ENCODE measurements at regions not wholly inside any gene's neighbourhood (a gene's known extent, or its start where the extent isn't known, plus 50 kb on each side); places are given as distances from the start of the nearest gene placed in this dataset.

DNA sequence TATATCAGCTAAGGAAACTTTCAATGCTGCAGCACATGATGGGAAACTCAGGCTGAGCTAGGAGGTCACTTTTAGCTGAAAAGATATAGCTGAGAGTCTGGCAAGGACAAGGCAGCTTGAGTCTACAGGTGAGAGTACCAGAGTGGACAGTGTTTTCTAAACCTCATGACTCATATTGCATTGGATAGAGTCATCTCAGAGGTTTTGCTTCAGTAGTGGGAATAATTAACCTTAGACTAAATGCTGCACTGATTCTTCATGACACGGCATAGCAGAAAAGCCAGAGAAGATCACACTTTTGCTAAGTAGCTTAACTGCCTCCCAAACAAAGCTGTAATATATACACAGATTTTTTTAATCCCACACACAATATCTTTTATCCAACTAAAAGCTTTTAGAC, 865.0 kb upstream of the CDH2 start:
- Histone ChIP-seq H3K36me3 (no peaks in the 10 kb centered on the region), H3K27ac (no peak overlapping the region), H3K4me3 (no peak overlapping the region), H3K9me3 (ENCODE audit: low read depth) (no peaks in the 10 kb centered on the region), H3K4me1 (ENCODE audit: low read depth) (no peaks in the 10 kb centered on the region), H3K27me3 (no peaks in the 10 kb centered on the region)
- DNase-seq (ENCODE audit: low read depth in 1 of 2, low spot score in 1 of 2), result no peak
- TF ChIP-seq CTCF (IDR thresholded peaks at IDR 0.05; ENCODE audit: low read depth, low read length), result no peak

- no peak for TF ChIP-seq CTCF (IDR thresholded peaks at IDR 0.05; ENCODE audit: low read depth, low read length)
- no peaks in the 10 kb centered on the region for H3K9me3 ChIP-seq (ENCODE audit: low read depth)
- peak in 1 of 2 donors; percentile 28 for DNase-seq (ENCODE audit: low read depth in 1 of 2, low spot score in 1 of 2)
Measured at GRCh38 chr18:29034113-29034856, 857.4 kb upstream of the CDH2 start.

DNA sequence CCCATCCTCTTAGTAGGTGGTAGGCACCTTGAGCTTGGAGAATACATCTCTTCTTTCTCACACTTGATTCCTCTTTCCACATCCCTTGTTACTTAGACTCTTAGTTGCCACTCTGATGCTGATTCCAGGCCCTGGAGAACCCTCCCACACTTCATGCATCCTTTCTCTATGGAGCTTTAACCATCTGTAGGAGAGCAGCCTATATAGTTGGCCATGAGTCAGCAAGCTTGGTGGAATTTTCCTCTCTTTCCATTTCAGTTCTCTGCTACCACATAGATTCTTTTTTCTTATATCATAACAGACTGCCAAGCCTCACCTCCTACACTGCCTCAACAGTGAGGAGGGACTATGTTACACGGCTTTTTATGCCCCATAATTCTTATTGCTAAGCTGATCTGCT, 851.6 kb upstream of the CDH2 start:
- Histone ChIP-seq H3K27me3 (no peaks in the 10 kb centered on the region), H3K9me3 (ENCODE audit: low read depth) (no peaks in the 10 kb centered on the region), H3K4me3 (no peak overlapping the region), H3K27ac (no peak overlapping the region), H3K4me1 (ENCODE audit: low read depth) (no peaks in the 10 kb centered on the region), H3K36me3 (no peaks in the 10 kb centered on the region)
- DNase-seq (ENCODE audit: low read depth in 1 of 2, low spot score in 1 of 2), result no peak
- no peak for TF ChIP-seq CTCF (IDR thresholded peaks at IDR 0.05; ENCODE audit: low read depth, low read length)

More at GRCh38 chr18:29034113-29034856, 857.4 kb upstream of the CDH2 start:
- Histone ChIP-seq H3K36me3 (no peaks in the 10 kb centered on the region), H3K4me1 (ENCODE audit: low read depth) (no peaks in the 10 kb centered on the region), H3K4me3 (no peak overlapping the region), H3K27ac (no peak overlapping the region), H3K27me3 (no peaks in the 10 kb centered on the region)

DNA sequence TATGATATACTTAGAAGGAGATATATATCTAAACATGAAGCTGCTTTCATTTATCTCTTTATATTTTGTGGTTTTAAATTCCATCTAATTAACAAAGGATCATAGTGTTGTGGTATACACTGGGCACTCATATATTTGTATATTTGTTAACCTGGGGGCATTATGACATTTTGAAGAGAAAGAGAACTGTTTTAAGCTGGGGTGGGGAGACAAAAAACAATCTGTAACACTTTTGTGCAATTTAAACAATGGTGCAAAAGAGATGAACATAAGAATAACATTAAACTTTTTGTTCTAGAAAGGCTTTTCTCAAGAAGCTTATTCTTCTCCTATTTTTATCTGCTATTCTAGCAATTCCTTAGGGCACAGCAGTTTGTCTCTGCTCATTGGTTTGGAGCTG, 842.0 kb upstream of the CDH2 start:
- H3K9me3 ChIP-seq (ENCODE audit: low read depth), result no peaks in the 10 kb centered on the region
- H3K27ac ChIP-seq, result no peak overlapping the region
- no peak for TF ChIP-seq CTCF (IDR thresholded peaks at IDR 0.05; ENCODE audit: low read depth, low read length)

DNA sequence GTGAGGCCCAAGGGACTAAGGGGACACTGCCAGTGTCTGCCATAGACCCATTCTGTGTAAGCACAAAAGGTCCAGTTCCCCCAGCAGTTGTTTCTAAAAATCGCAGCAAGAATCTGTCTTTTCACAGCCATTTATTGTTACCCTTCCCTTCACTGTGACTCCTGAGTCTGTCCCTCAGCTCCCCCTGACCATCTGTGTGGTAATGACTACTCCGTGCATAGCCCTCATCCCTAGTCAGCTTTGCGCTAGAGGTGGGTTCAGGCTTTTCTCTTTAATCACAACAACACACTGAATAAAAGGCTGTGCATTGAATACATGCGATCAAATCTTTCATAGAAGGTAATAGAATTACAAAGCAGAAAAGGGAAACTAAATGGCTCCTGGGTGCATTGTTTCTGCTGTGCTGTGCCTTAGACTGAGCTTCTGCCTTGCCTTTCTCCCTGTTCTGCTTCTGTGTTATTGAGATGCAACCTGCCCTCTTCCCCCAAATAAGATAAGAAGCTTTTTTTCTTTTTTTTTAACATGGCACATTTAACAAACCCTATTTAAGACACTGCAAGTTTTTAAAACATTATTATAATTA, 836.0 kb upstream of the CDH2 start:
- no peak for TF ChIP-seq CTCF (IDR thresholded peaks at IDR 0.05; ENCODE audit: low read depth, low read length)
- Histone ChIP-seq H3K27ac (no peak overlapping the region), H3K4me3 (no peak overlapping the region), H3K4me1 (ENCODE audit: low read depth) (no peaks in the 10 kb centered on the region), H3K36me3 (no peaks in the 10 kb centered on the region), H3K9me3 (ENCODE audit: low read depth) (no peaks in the 10 kb centered on the region), H3K27me3 (no peaks in the 10 kb centered on the region)
- no peak for DNase-seq (ENCODE audit: low read depth in 1 of 2, low spot score in 1 of 2)

More for the DNA sequence above, 842.0 kb upstream of the CDH2 start:
- DNase-seq (ENCODE audit: low read depth in 1 of 2, low spot score in 1 of 2), result no peak
- no peak overlapping the region for H3K4me3 ChIP-seq
- no peaks in the 10 kb centered on the region for H3K36me3 ChIP-seq
- no peaks in the 10 kb centered on the region for H3K4me1 ChIP-seq (ENCODE audit: low read depth)
- H3K27me3 ChIP-seq, result no peaks in the 10 kb centered on the region
